Left ventricle myocardium inferior (tissue), 1 donor: ENCODE measurements at regions not wholly inside any gene's neighbourhood (a gene's known extent, or its start where the extent isn't known, plus 50 kb on each side); places are given as distances from the start of the nearest gene placed in this dataset.
"Not testable (repeated sequence)": the region's sequence is repeated elsewhere in the genome, so short reads cannot be mapped to it uniquely, and the experiment has no call there.

Source experiments
- DNase-seq: peaks from one replicate; pipeline ENCODE4 v3.0.0-alpha.2; 2020
- H3K27ac ChIP-seq: fragments of 200-600 bp; replicated peaks from 2 replicates; pipeline ENCODE4 v1.8.0; 2021
- H3K27me3 ChIP-seq: fragments of 200-600 bp; 2 replicates; pipeline ENCODE4 v1.8.0; 2021; ENCODE audit warnings: low read depth
- H3K36me3 ChIP-seq: fragments of 200-600 bp; 2 replicates; pipeline ENCODE4 v1.8.0; 2021
- H3K4me1 ChIP-seq: fragments of 200-600 bp; 2 replicates; pipeline ENCODE4 v1.8.0; 2021
- H3K4me3 ChIP-seq: fragments of 200-600 bp; 2 replicates; pipeline ENCODE4 v1.8.0; 2021; ENCODE audit warnings: mild to moderate bottlenecking, moderate library complexity
- H3K9me3 ChIP-seq: fragments of 200-600 bp; replicated peaks from 2 replicates; pipeline ENCODE4 v1.8.0; 2021
- intact Hi-C: fragments of 100-400 bp; cut with micrococcal nuclease; formaldehyde crosslinking; loops from one replicate; pipeline ENCODE4 v1.11.0; 2022
- TF ChIP-seq, protein P1 (sequence below): fragments of 200-600 bp; IDR thresholded peaks from 2 replicates; pipeline ENCODE4 v1.8.0; 2021; ENCODE audit warnings: antibody characterized with exemption, mild to moderate bottlenecking, borderline replicate concordance
- donor health status: DM: no; HTN: yes; CAD: no; lungs with severe emphysema.

DNA sequence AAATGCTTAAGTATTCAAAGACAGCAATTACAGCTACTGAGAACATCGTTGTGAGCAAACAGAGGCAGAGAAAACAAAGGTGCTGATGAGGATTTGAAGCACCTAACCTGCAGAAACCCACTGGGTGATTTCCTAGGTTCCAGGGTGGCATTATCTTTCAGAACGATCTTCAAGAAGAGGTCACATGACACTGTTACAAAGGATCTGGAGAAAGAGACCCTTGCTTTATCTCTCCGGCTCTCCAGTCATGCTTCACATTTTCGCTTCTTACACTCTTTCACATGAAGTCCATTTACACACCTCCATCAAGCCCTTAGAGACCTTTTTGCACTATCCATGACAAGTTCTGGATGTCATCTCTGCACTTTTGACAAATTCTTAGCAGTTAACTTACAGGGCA is 70.8 kb downstream of the GOLGA8B start:
- DNase-seq: no peak
- H3K36me3 ChIP-seq: no peaks in the 10 kb centered on the region
- intact Hi-C loops: no loop called here
- peaks cover 27% of the 10 kb centered on the region for H3K4me1 ChIP-seq
- H3K4me3 ChIP-seq: peak overlapping the region; percentile 83
- TF ChIP-seq, protein P1, sequence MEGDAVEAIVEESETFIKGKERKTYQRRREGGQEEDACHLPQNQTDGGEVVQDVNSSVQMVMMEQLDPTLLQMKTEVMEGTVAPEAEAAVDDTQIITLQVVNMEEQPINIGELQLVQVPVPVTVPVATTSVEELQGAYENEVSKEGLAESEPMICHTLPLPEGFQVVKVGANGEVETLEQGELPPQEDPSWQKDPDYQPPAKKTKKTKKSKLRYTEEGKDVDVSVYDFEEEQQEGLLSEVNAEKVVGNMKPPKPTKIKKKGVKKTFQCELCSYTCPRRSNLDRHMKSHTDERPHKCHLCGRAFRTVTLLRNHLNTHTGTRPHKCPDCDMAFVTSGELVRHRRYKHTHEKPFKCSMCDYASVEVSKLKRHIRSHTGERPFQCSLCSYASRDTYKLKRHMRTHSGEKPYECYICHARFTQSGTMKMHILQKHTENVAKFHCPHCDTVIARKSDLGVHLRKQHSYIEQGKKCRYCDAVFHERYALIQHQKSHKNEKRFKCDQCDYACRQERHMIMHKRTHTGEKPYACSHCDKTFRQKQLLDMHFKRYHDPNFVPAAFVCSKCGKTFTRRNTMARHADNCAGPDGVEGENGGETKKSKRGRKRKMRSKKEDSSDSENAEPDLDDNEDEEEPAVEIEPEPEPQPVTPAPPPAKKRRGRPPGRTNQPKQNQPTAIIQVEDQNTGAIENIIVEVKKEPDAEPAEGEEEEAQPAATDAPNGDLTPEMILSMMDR: no peak
- no peaks in the 10 kb centered on the region for H3K9me3 ChIP-seq
- no peak overlapping the region for H3K27ac ChIP-seq
- H3K27me3 ChIP-seq: peaks cover 28% of the 10 kb centered on the region

DNA sequence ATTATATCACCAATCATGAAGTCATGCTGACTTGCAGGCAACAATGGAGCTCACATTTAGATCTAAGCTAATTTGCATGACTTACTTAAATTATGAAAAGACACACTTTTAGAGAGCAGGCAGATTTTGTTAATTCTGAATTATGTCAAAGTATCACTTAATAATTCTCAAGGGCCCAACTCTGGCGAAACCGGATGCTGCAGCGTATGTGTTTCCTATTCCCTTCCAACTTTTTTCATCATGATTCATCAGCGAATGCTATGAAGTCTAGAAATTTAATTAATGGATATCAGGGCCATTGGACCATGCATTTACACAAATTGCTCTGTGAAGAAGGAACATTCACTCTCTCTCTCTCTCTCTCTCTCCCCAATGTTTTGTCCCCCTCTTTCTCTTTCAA is 63.5 kb upstream of the GOLGA8A start:
- Histone ChIP-seq H3K4me1 (peaks cover 16% of the 10 kb centered on the region), H3K4me3 (no peak overlapping the region), H3K9me3 (no peaks in the 10 kb centered on the region), H3K36me3 (no peaks in the 10 kb centered on the region), H3K27me3 (peaks cover 18% of the 10 kb centered on the region), H3K27ac (no peak overlapping the region)
- DNase-seq: no peak
- intact Hi-C loops: no loop called here
- TF ChIP-seq, protein P1: no peak

DNA sequence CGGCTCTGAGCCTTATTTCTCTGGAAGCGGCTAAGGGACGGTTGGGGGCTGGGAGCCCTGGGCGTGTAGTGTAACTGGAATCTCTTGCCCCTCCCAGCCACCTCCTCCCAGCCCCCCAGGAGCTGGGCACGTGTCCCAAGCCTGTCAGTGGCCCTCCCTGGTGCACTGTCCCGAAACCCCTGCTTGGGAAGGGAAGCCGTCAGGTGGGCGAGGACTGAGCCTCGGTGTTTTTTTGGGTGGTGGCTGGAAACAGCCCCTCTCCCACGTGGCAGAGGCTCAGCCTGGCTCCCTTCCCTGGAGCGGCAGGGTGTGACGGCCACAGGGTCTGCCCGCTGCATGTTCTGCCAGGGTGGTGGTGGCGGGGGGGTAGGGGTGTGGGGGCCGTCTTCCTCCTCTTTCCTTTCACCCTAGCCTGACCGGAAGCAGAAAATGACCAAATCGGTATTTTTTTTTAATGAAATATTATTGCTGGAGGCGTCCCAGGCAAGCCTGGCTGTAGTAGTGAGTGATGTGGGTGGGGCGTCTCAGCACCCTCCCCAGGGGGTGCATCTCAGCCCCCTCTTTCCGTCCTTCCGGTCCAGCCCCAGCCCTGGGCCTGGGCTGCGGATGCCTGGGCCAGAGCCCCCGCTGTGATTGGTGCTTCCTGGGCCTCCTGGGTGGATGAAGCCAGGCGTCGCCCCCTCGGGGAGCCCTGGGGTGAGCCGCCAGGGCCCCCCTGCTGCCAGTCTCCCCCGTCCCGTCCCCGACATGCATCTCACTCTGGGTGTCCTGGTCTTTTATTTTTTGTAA is 58.8 kb upstream of the GOLGA8A start:
- Histone ChIP-seq H3K27me3 (peaks cover 66% of the 10 kb centered on the region), H3K4me3 (peak overlapping the region; percentile 21), H3K36me3 (no peaks in the 10 kb centered on the region), H3K9me3 (peaks cover 4% of the 10 kb centered on the region), H3K27ac (no peak overlapping the region), H3K4me1 (peaks cover 22% of the 10 kb centered on the region)
- intact Hi-C loops: no loop called here
- TF ChIP-seq, protein P1: no peak
- no peak for DNase-seq

DNA sequence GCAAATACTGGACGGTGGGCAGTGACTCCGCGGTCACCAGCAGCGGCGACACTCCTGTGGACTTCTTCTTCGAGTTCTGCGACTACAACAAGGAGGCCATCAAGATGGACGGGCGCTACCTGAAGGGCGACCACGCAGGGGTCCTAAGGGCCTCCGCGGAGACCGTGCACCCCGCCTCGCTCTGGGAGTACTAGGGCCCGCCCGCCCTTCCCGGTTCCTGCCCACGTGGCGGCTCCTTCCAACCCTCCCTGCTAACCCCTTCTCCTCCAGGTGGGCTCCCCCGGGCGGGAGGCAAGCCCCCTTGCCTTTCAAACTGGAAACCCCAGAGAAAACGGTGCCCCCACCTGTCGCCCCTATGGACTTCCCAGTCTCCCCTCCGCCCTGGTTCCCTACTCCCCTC is 58.1 kb upstream of the GOLGA8A start:
- intact Hi-C loops, H3K27ac ChIP-seq, DNase-seq, H3K36me3 ChIP-seq: not testable (repeated sequence)
- Histone ChIP-seq H3K27me3 (peaks cover 72% of the 10 kb centered on the region), H3K4me3 (peak overlapping the region; percentile 60), H3K9me3 (peaks cover 11% of the 10 kb centered on the region), H3K4me1 (peaks cover 22% of the 10 kb centered on the region)

DNA sequence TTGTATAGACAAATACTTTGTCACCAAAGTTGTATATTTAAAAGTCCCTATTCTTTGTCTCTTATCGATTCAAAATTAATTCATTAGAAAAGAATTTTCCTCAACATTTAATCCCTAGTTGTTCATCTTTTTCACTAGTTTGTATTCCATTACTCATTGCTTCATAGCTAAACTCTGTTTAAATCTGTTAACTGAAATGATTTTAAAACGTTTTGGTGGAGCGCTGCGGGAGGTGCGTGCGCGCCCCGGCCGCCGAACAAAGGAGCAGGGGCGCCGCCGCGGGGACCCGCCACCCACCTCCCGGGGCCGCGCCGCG is 56.4 kb upstream of the GOLGA8A start:
- H3K27ac ChIP-seq: no peak overlapping the region
- peak overlapping the region; percentile 60 for H3K4me3 ChIP-seq
- DNase-seq: no peak
- peaks cover 22% of the 10 kb centered on the region for H3K4me1 ChIP-seq
- intact Hi-C loops: no loop called here
- TF ChIP-seq, protein P1: no peak
- H3K36me3 ChIP-seq: no peaks in the 10 kb centered on the region
- peaks cover 89% of the 10 kb centered on the region for H3K27me3 ChIP-seq
- H3K9me3 ChIP-seq: peaks cover 11% of the 10 kb centered on the region

- Histone ChIP-seq H3K9me3 (peaks cover 11% of the 10 kb centered on the region), H3K4me3 (no peak overlapping the region), H3K27me3 (peaks cover 86% of the 10 kb centered on the region), H3K4me1 (peaks cover 22% of the 10 kb centered on the region), H3K27ac (no peak overlapping the region), H3K36me3 (no peaks in the 10 kb centered on the region)
- intact Hi-C loops: no loop called here
- no peak for DNase-seq
- TF ChIP-seq, protein P1: no peak
These were observed 55.4 kb upstream of the GOLGA8A start for GRCh38 chr15:34493001-34493400.

GRCh38 chr15:34491488-34491887 is 53.9 kb upstream of the GOLGA8A start:
- peaks cover 77% of the 10 kb centered on the region for H3K27me3 ChIP-seq
- peaks cover 17% of the 10 kb centered on the region for H3K9me3 ChIP-seq

More at GRCh38 chr15:34491488-34491887, 53.9 kb upstream of the GOLGA8A start:
- intact Hi-C loops, H3K36me3 ChIP-seq, DNase-seq, H3K4me3 ChIP-seq, H3K27ac ChIP-seq: not testable (repeated sequence)
- peaks cover 19% of the 10 kb centered on the region for H3K4me1 ChIP-seq
